Activated CD4-positive, alpha-beta memory T cell treated with anti-CD3 and anti-CD28 coated beads for 36 hours (primary cell): ENCODE measurements at regions not wholly inside any gene's neighbourhood (a gene's known extent, or its start where the extent isn't known, plus 50 kb on each side); places are given as distances from the start of the nearest gene placed in this dataset.
"Not testable (repeated sequence)": the region's sequence is repeated elsewhere in the genome, so short reads cannot be mapped to it uniquely, and the experiment has no call there.

ENCODE experiments used
- CTCF ChIA-PET: fragments of 350-600 bp; sonication (Branson Sonifier 250); formaldehyde crosslinking; loops from one replicate; lab custom pipeline; 2021; ENCODE audit warnings: antibody characterized with exemption, inconsistent platforms; lab: Charles Lee
- POLR2A ChIA-PET: fragments of 350-600 bp; sonication (Branson Sonifier 250); formaldehyde crosslinking; loops from one replicate; lab custom pipeline; 2021; ENCODE audit warnings: antibody characterized with exemption; lab: Charles Lee
- DNase-seq: peaks from one replicate; pipeline ENCODE4 v3.0.0-alpha.2; 2020
- H3K27ac Mint-ChIP-seq: one replicate; pipeline ENCODE4 v1.8.0; 2021; ENCODE audit warnings: mixed read lengths
- H3K27me3 Mint-ChIP-seq: one replicate; pipeline ENCODE4 v1.8.0; 2021; ENCODE audit warnings: mixed read lengths
- H3K36me3 Mint-ChIP-seq: one replicate; pipeline ENCODE4 v1.8.0; 2021; ENCODE audit warnings: mixed read lengths
- H3K4me1 Mint-ChIP-seq: one replicate; pipeline ENCODE4 v1.8.0; 2021; ENCODE audit warnings: low read depth, mixed read lengths
- H3K4me3 Mint-ChIP-seq: one replicate; pipeline ENCODE4 v1.8.0; 2021; ENCODE audit warnings: mild to moderate bottlenecking, mixed read lengths
- H3K9me3 Mint-ChIP-seq: one replicate; pipeline ENCODE4 v1.8.0; 2021; ENCODE audit warnings: mixed read lengths
- intact Hi-C: fragments of 100-400 bp; cut with micrococcal nuclease; formaldehyde crosslinking; loops from one replicate; pipeline ENCODE4 v1.15.1; 2023

DNA sequence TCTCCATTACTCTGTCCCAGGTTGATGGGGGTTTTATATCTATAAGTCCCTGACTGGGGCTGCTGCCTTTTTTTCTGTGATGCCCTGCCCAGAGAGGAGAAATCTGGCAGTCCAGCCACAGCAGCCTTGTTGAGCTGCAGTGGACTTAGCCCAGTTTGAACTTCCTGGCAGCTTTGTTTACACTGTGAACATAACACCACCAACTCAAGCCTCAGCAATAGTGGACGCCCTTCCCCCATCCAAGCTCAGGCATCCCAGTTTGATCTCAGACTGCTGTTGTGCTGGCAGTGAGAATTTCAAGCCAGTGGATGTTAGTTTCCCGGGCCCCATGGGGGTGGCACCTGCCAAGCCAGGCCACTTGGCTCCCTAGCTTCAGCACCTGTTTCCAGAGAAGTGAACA lies 298.5 kb upstream of the KDM5D start:
- Mint-ChIP-seq H3K4me1 (no peaks in the 10 kb centered on the region), H3K36me3 (no peaks in the 10 kb centered on the region), H3K27me3 (no peaks in the 10 kb centered on the region), H3K4me3 (no peak overlapping the region), H3K27ac (no peak overlapping the region), H3K9me3 (no peaks in the 10 kb centered on the region)
- no peak for DNase-seq
- CTCF ChIA-PET: no interaction called here
- POLR2A ChIA-PET: no interaction called here
- intact Hi-C loops: no loop called here

DNA sequence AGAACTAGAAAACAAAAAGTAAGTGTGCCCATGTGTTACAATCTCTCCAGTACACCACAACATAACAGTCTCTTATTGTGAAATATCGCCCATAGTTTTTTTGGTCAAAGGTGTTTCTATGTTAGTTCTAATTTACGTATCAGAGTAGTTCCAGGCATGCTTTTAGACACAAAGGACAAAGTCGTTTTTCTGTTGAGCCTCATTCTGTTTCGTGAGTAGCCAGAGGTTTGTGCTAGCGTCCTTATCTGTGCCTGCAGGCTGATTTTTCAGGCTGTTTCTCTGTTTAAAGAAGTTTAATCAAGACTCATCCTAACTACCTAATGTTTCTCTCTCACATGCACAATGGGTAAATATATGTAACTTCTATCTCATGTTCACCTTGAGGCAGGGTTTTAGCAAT lies 281.1 kb upstream of the KDM5D start:
- Mint-ChIP-seq H3K4me1 (no peaks in the 10 kb centered on the region), H3K4me3 (no peak overlapping the region), H3K27ac (no peak overlapping the region), H3K27me3 (no peaks in the 10 kb centered on the region), H3K9me3 (peaks cover 3% of the 10 kb centered on the region), H3K36me3 (no peaks in the 10 kb centered on the region)
- ChIA-PET CTCF (no interaction called here), POLR2A (no interaction called here)
- intact Hi-C loops: no loop called here
- DNase-seq: no peak

DNA sequence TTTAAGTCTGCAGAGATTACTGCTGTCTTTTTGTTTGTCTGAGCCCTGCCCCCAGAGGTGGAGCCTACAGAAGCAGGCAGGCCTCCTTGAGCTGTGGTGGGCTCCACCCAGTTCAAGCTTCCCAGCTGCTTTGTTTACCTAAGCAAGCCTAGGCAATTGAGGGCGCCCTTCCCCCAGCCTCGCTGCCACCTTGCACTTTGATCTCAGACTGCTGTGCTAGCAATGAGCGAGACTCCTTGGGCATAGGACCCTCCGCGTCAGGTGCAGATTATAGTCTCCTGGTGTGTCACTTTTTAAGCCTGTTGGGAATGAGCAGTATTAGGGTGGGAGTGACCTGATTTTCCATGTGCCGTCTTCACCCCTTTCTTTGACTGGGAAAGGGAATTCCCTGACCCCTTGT lies 248.9 kb upstream of the KDM5D start:
- H3K27ac Mint-ChIP-seq, H3K27me3 Mint-ChIP-seq, CTCF ChIA-PET, DNase-seq, intact Hi-C loops, H3K4me3 Mint-ChIP-seq, H3K36me3 Mint-ChIP-seq, POLR2A ChIA-PET, H3K9me3 Mint-ChIP-seq, H3K4me1 Mint-ChIP-seq: not testable (repeated sequence)

DNA sequence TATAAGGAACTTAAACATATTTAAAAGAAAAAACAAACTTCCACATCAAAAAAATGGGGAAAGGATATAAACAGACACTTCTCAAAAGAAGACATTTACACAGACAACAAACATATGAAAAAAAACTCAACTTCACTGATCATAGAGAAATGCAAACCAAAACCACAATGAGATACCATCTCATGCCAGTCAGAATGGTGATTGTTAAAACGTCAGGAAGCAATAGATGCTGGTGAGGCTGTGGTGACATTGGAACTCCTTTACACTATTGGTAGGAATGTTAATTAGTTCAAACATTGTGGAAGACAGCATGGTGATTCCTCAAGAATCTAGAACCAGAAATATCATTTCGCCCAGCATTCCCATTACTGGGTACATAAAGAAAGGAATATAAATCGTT lies 228.5 kb upstream of the KDM5D start:
- CTCF ChIA-PET: no interaction called here
- no peak overlapping the region for H3K27ac Mint-ChIP-seq
- peaks cover 2% of the 10 kb centered on the region for H3K9me3 Mint-ChIP-seq
- no peaks in the 10 kb centered on the region for H3K27me3 Mint-ChIP-seq
- POLR2A ChIA-PET: no interaction called here
- H3K4me3 Mint-ChIP-seq: no peak overlapping the region
- intact Hi-C loops: no loop called here
- no peaks in the 10 kb centered on the region for H3K4me1 Mint-ChIP-seq
- no peak for DNase-seq
- H3K36me3 Mint-ChIP-seq: no peaks in the 10 kb centered on the region

DNA sequence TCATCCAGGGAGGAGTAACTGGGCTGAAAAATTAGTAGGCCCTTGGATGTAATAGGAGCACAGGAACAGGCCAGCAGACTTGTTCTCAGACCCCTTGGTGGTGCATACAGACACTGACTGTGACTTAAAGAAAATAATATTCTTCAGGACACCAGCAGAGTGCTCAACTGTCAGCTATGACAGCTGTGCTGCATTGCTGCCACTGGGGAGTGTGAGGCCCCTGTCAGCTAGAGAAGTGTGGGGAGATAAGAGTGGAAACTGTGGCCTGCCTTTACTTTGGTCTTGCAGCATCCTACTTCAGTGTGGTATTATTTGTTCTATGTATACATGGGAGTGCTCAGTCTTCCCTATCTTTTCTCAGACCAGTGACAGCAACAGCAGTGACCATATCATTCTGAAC lies 203.2 kb upstream of the KDM5D start:
- intact Hi-C loops: no loop called here
- no peaks in the 10 kb centered on the region for H3K36me3 Mint-ChIP-seq
- ChIA-PET CTCF (no interaction called here), POLR2A (no interaction called here)
- DNase-seq: no peak
- no peak overlapping the region for H3K4me3 Mint-ChIP-seq
- no peak overlapping the region for H3K27ac Mint-ChIP-seq
- H3K9me3 Mint-ChIP-seq: no peaks in the 10 kb centered on the region
- no peaks in the 10 kb centered on the region for H3K4me1 Mint-ChIP-seq
- H3K27me3 Mint-ChIP-seq: peaks cover 2% of the 10 kb centered on the region

DNA sequence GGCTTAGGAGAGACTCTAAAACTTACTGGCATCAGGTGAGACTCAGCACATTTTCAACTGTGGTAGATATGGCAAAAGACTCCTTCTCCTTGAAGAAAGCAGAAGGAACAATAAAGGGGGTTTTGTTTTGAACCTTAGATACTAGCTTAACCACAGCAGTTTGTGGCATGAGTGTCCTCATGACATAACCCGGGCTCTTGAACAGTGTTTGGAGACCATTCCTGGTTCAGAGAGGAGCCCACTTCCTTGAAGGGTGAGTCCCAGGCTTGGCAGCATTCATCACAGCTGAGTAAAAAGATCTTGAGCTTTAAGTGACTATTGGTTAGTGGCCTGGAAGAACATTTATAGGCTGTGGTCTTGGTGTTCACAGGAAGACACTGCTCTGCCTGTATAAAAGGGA lies 154.5 kb upstream of the KDM5D start:
- no peak for DNase-seq
- Mint-ChIP-seq H3K9me3 (no peaks in the 10 kb centered on the region), H3K27me3 (peaks cover 5% of the 10 kb centered on the region), H3K4me3 (no peak overlapping the region), H3K27ac (no peak overlapping the region), H3K4me1 (no peaks in the 10 kb centered on the region), H3K36me3 (no peaks in the 10 kb centered on the region)
- intact Hi-C loops: no loop called here
- ChIA-PET POLR2A (no interaction called here), CTCF (no interaction called here)

DNA sequence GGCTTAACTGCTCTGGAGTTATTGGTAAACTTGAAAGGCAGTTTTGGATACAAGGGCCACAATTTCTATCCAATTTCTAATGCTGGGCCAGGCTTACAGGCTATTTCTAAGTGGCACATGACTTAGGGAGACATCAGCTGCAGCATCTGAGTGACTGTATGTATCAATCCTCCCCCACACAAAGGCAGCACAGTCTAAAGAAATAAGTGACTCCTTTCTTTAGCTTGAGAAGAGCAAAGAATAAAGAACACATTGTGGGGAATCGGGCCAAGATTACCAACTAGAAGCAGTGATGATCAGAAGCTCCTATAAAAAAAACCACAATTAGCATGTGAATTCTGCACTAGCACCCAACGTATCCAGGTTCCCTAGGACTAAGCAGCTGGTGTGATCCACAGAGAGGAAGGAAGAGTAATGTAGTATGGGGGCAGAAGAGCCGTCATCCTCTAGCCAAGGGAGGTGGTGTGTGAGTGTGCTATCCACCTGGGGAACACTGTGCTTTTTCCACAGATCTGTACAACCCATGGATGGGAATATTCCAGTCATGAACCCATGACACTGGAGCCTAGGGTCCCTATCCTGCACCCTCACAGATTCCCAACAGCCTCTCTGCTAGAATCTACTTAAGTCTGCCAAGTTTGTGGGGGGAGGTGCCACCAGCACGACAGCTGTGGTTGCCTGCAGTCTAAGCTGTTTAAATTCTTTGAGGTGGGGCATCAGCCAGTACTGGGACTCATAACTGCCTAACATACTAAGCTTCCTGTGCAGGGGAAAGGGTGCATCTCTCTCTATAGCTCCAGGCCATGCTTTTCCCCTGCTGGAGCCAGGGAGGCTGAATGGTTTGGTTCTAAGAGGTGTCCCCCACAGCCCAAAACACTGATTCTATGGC lies 147.8 kb upstream of the KDM5D start:
- no peak overlapping the region for H3K27ac Mint-ChIP-seq
- H3K9me3 Mint-ChIP-seq: no peaks in the 10 kb centered on the region
- intact Hi-C loops: no loop called here
- POLR2A ChIA-PET: no interaction called here
- H3K4me3 Mint-ChIP-seq: no peak overlapping the region
- H3K4me1 Mint-ChIP-seq: no peaks in the 10 kb centered on the region
- DNase-seq: no peak
- peaks cover 12% of the 10 kb centered on the region for H3K27me3 Mint-ChIP-seq
- CTCF ChIA-PET: no interaction called here
- H3K36me3 Mint-ChIP-seq: no peaks in the 10 kb centered on the region

DNA sequence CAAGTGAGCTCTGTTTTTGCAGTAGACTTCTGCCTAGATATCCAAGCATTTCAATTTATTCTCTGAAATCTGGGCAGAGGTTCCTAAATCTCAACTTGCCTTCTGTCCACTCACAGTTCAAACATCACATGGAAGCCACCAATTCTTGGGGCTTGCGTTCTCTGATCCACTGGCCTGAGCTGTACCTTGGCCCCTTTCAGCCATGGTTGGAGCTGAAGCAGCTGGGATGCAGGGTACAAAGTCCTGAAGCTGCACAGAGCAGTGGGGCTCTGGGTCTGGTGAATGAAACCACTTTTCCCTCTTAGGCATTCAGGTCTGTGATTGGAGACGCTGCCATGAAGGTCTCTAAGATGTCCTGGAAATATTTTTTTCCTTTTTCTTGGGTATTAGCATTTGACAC lies 137.6 kb upstream of the KDM5D start:
- H3K27me3 Mint-ChIP-seq: no peaks in the 10 kb centered on the region

DNA sequence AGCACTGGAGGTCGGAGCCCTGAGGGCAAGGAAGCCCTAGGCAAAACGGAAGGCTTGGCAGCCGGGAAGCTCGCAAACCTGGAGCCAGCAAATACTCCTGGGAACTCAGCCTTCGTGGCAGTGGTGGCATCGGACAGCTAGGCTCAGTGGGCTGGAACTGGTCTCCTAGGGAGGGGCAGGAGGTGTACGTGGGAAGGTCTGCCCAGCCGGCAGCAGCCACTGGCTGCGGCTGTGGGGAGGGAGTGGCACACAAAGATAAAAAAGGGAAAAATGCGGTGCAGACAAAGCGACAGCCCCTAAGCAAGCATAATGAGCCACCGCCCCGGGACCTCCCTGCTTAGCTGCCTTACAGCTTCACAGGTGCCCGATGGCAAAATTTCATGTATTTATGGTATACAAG lies 125.2 kb upstream of the KDM5D start:
- CTCF ChIA-PET: no interaction called here
- no peak overlapping the region for H3K4me3 Mint-ChIP-seq
- no peak overlapping the region for H3K27ac Mint-ChIP-seq
- no peak for DNase-seq
- no peaks in the 10 kb centered on the region for H3K4me1 Mint-ChIP-seq
- H3K36me3 Mint-ChIP-seq: no peaks in the 10 kb centered on the region
- no peaks in the 10 kb centered on the region for H3K9me3 Mint-ChIP-seq
- POLR2A ChIA-PET: no interaction called here
- intact Hi-C loops: no loop called here
- no peaks in the 10 kb centered on the region for H3K27me3 Mint-ChIP-seq

More for the DNA sequence above, 137.6 kb upstream of the KDM5D start:
- POLR2A ChIA-PET: no interaction called here
- CTCF ChIA-PET: no interaction called here
- Mint-ChIP-seq H3K27ac (no peak overlapping the region), H3K9me3 (no peaks in the 10 kb centered on the region), H3K4me1 (no peaks in the 10 kb centered on the region), H3K4me3 (no peak overlapping the region), H3K36me3 (no peaks in the 10 kb centered on the region)
- intact Hi-C loops: no loop called here
- DNase-seq: no peak

DNA sequence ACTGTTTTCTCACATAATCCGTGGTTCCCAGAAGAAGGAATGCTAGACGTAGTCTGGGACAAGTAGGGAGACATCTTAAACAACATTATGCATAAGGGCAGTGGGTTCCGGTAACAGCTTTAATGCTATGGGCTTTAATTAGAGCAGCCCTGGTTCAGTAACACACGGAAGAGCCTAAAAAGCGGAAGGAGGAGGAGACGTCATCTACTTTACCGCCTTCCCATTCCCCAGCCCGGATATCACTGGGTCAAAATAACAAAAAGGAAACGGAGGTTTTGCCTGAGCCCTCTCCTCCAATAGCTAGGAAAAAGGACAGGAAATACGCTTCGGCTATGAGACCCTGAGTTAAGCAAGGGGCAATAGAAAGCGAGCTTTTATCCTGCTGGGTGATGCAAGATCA lies 124.8 kb upstream of the KDM5D start:
- Mint-ChIP-seq H3K4me1 (no peaks in the 10 kb centered on the region), H3K4me3 (peak overlapping the region; percentile 23), H3K9me3 (no peaks in the 10 kb centered on the region), H3K36me3 (no peaks in the 10 kb centered on the region), H3K27ac (no peak overlapping the region), H3K27me3 (no peaks in the 10 kb centered on the region)
- POLR2A ChIA-PET: no interaction called here
- no peak for DNase-seq
- CTCF ChIA-PET: no interaction called here
- intact Hi-C loops: no loop called here

DNA sequence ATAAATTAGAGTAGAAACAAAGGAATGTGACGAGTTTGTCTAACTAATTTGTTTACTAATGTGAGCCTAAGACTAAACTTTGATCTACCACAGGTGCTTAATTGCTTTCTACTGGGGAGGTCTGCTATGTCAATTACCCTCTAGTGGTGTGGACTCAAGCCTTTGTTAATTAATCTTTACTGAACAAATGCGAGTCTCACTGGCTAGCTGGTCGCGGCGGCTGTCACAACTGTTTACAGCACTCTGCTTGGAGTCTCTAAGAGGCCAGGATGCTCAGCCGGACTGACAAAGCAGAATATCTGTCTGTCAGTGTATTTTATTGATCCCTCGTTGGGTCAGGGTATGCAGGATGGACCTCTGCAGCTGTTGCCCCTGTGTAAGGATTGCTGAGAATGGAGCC lies 124.1 kb upstream of the KDM5D start:
- ChIA-PET POLR2A (no interaction called here), CTCF (no interaction called here)
- Mint-ChIP-seq H3K9me3 (no peaks in the 10 kb centered on the region), H3K4me1 (no peaks in the 10 kb centered on the region), H3K27ac (no peak overlapping the region), H3K36me3 (no peaks in the 10 kb centered on the region), H3K4me3 (no peak overlapping the region), H3K27me3 (no peaks in the 10 kb centered on the region)
- DNase-seq: no peak
- intact Hi-C loops: no loop called here

DNA sequence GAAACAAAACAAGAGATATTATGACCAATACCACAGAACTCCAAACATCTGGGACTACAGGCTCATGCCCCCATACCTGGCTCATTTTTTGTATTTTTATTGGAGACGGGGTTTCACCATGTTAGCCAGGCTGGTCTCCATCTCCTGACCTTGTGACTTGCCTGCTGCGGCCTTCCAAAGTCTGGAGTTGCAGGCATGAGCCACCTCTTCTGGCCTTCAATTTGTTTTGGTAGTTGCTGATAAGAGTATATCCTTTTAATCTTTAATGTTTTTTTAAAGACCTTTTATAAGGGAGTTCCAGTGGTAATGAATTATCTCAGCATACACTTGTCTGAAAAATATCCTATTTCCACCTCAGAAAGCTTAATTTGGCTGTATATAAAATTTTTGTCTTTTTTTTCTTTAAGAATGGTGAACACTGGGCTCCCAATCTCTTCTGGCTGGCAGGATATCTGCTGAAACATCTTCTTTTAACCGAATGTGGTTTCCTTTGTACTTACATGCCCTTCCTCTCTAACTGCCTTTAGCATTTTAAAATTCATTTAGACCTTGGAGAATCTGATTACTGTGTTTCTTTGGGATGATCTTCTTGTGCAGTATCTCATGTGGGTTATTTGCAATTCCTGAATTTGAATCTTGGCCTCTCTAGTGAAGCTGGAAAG lies 112.1 kb upstream of the KDM5D start:
- Mint-ChIP-seq H3K4me1 (peaks cover 7% of the 10 kb centered on the region), H3K4me3 (no peak overlapping the region), H3K27me3 (no peaks in the 10 kb centered on the region), H3K36me3 (no peaks in the 10 kb centered on the region), H3K9me3 (peaks cover 2% of the 10 kb centered on the region), H3K27ac (no peak overlapping the region)
- ChIA-PET CTCF (no interaction called here), POLR2A (no interaction called here)
- intact Hi-C loops: no loop called here
- no peak for DNase-seq

DNA sequence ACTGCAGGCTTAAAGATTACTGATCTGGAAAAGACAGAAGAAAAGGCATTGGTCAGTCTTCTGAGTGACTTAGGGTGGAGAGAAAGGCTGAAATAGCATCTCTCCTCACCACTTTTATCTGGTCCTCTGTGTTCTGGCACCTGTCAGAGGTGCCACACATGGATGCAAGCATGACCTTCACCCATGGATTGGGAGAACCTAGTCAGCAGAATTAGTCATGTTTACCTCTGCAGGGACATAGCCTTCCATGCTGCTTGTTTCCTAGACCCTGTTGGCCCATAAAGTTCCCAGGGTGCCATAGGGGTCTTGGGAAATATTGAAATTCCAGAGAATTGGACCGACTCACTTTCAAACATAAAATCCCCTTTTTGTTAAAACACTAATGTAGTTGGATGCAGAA lies 98.4 kb upstream of the KDM5D start:
- ChIA-PET CTCF (no interaction called here), POLR2A (no interaction called here)
- H3K9me3 Mint-ChIP-seq: peaks cover 16% of the 10 kb centered on the region
- no peak overlapping the region for H3K4me3 Mint-ChIP-seq
- H3K27me3 Mint-ChIP-seq: no peaks in the 10 kb centered on the region
- intact Hi-C loops: no loop called here
- H3K36me3 Mint-ChIP-seq: no peaks in the 10 kb centered on the region
- no peaks in the 10 kb centered on the region for H3K4me1 Mint-ChIP-seq
- no peak for DNase-seq
- no peak overlapping the region for H3K27ac Mint-ChIP-seq
